GM12878 (cell line): ENCODE measurements at regions not wholly inside any gene's neighbourhood (a gene's known extent, or its start where the extent isn't known, plus 50 kb on each side); places are given as distances from the start of the nearest gene placed in this dataset.

ENCODE experiments used
- ATAC-seq: fragments of 200-7000 bp; cut with Tn5 transposase; 3 replicates; pipeline ENCODE4 v1.9.1; 2020; ENCODE audit warnings: mild to moderate bottlenecking, moderate library complexity
- BruUV-seq: library from RNA; stranded (reverse); fragments of 400-500 nt; replicated peaks from 2 replicates; lab custom pipeline; 2021; lab: Mats Ljungman, UMichigan
- CTCF ChIA-PET: fragments of 300-600 bp; sonication (Branson Sonifier 250); formaldehyde crosslinking; extraction: SDS; loops from one replicate; lab custom pipeline; 2021; ENCODE audit warnings: inconsistent platforms; lab: Yijun Ruan, JAX
- POLR2A ChIA-PET: fragments of 350-600 bp; formaldehyde crosslinking; extraction: SDS; loops from one replicate; lab custom pipeline; 2021; ENCODE audit warnings: inconsistent platforms; lab: Charles Lee
- RAD21 ChIA-PET: fragments of 300-600 bp; sonication (Branson Sonifier 250); formaldehyde crosslinking; loops from one replicate; lab custom pipeline; 2023; ENCODE audit warnings: antibody characterized with exemption; ENCODE audit not compliant: unreplicated experiment; lab: Charles Lee
- SMC1A ChIA-PET: fragments of 300-600 bp; sonication (Branson Sonifier 250); formaldehyde crosslinking; loops from one replicate; lab custom pipeline; 2023; ENCODE audit not compliant: unreplicated experiment, uncharacterized antibody; lab: Charles Lee
- DNase-seq: peaks from one replicate; pipeline ENCODE4 v3.0.0-alpha.2; 2011; ENCODE audit warnings: low read depth, low spot score
- FAIRE-seq: peaks from 3 replicates; lab custom pipeline; 2011; peaks lifted over from hg19 to GRCh38; lab: Jason Lieb, UNC
- H2AFZ ChIP-seq: 2 replicates; pipeline ENCODE4 v1.6.0; 2011; ENCODE audit warnings: low read depth, low read length, control low read depth; ENCODE audit not compliant: control insufficient read depth
- H3K27ac ChIP-seq: 2 replicates; pipeline ENCODE4 v1.5.1; 2011; ENCODE audit warnings: control low read depth; ENCODE audit not compliant: control insufficient read depth, insufficient read depth
- H3K27me3 ChIP-seq, 2 experiments: replicated peaks in 1 of 2; 2 replicates each; pipeline versions ENCODE4 v1.6.0 to v1.6.1; 2011; ENCODE audit warnings: low read length in 1 of 2; ENCODE audit not compliant: control insufficient read depth in 2 of 2, insufficient read depth in 2 of 2
- H3K36me3 ChIP-seq, 2 experiments: 2 replicates each; pipeline ENCODE4 v1.5.1; 2011; ENCODE audit warnings: low read length in 1 of 2; ENCODE audit not compliant: control insufficient read depth in 2 of 2, insufficient read depth in 2 of 2
- H3K4me1 ChIP-seq: 2 replicates; pipeline ENCODE4 v1.6.1; 2011; ENCODE audit warnings: mild to moderate bottlenecking, low read length, moderate library complexity, mixed read lengths; ENCODE audit not compliant: control insufficient read depth, insufficient read depth
- H3K4me2 ChIP-seq: 2 replicates; pipeline ENCODE4 v1.6.0; 2011; ENCODE audit warnings: control low read depth; ENCODE audit not compliant: control insufficient read depth, insufficient read depth
- H3K4me3 ChIP-seq: fragments of 200-600 bp; sonication (generic); 2 replicates; pipeline ENCODE4 v1.5.1; 2016
- H3K79me2 ChIP-seq: 2 replicates; pipeline ENCODE4 v1.6.0; 2011; ENCODE audit warnings: low read length; ENCODE audit not compliant: control insufficient read depth, insufficient read depth
- H3K9ac ChIP-seq: 2 replicates; pipeline ENCODE4 v1.8.0; 2011; ENCODE audit warnings: low read length, control low read depth, mixed read lengths; ENCODE audit not compliant: control insufficient read depth, insufficient read depth
- H3K9me3 ChIP-seq: replicated peaks from 3 replicates; pipeline ENCODE4 v1.5.1; 2011; ENCODE audit warnings: mild to moderate bottlenecking, low read length; ENCODE audit not compliant: control insufficient read depth, insufficient read depth
- H4K20me1 ChIP-seq: 2 replicates; pipeline ENCODE4 v1.6.0; 2011; ENCODE audit not compliant: control insufficient read depth, insufficient read depth
- BRCA1 ChIP-seq: IDR thresholded peaks from 2 replicates; pipeline ENCODE4 v1.6.1; 2011; ENCODE audit warnings: low read depth, low read length, improper control_type of control experiment
- EED ChIP-seq: sonication (generic); IDR thresholded peaks from 2 replicates; pipeline ENCODE4 v1.6.1; 2016; ENCODE audit warnings: antibody characterized with exemption, low read depth
- JUNB ChIP-seq: IDR thresholded peaks from 2 replicates; pipeline ENCODE4 v1.6.1; 2016; ENCODE audit warnings: antibody characterized with exemption, mild to moderate bottlenecking
- LARP7 ChIP-seq: fragments of 450-650 bp; IDR thresholded peaks from 2 replicates; pipeline ENCODE4 v1.6.1; 2017; ENCODE audit warnings: mild to moderate bottlenecking
- NRF1 ChIP-seq: conservative IDR thresholded peaks from 2 replicates; pipeline ENCODE4 v1.6.1; 2011; ENCODE audit warnings: mild to moderate bottlenecking, low read depth, low read length, improper control_type of control experiment
- POLR2AphosphoS5 ChIP-seq: IDR thresholded peaks from 2 replicates; pipeline ENCODE4 v1.6.1; 2011; ENCODE audit warnings: mild to moderate bottlenecking, low read length, inconsistent platforms
- RUNX3 ChIP-seq: IDR thresholded peaks from 2 replicates; pipeline ENCODE4 v1.6.1; 2012; ENCODE audit warnings: low read length, inconsistent platforms
- SMC3 ChIP-seq: IDR thresholded peaks from 2 replicates; pipeline ENCODE4 v1.6.1; 2011; ENCODE audit warnings: low read length, improper control_type of control experiment, borderline replicate concordance
- SP1 ChIP-seq: IDR thresholded peaks from one replicate; pipeline ENCODE4 v1.6.1; 2011; ENCODE audit warnings: low read depth, low read length
- ZNF217 ChIP-seq: fragments of 450-650 bp; IDR thresholded peaks from 2 replicates; pipeline ENCODE4 v1.6.1; 2017; ENCODE audit warnings: antibody characterized with exemption, mild to moderate bottlenecking
- ZNF274 ChIP-seq: IDR thresholded peaks from one replicate; pipeline ENCODE4 v1.8.0; 2011; ENCODE audit not compliant: insufficient read length, insufficient read depth
- WGBS: methylation state at CpG from one replicate; pipeline ENCODE4 v1.1.6; 2016; ENCODE audit warnings: low lambda C conversion rate; ENCODE audit not compliant: insufficient replicate concordance, insufficient coverage; ENCODE audit errors: missing lambda C conversion rate; 5-methylcytosine and 5-hydroxymethylcytosine counted together
- in situ Hi-C: fragments of 300-500 bp; cut with MboI; formaldehyde crosslinking; loops from 9 replicates; pipeline ENCODE4 v1.14.3; 2018; ENCODE audit warnings: mixed read lengths
- intact Hi-C: fragments of 100-400 bp; cut with micrococcal nuclease; formaldehyde crosslinking; loops from one replicate; pipeline ENCODE4 v1.14.2; 2022; ENCODE audit not compliant: unreplicated experiment
- TF ChIP-seq, protein P1 (sequence below): IDR thresholded peaks from 2 replicates; pipeline ENCODE4 v1.6.1; 2012; ENCODE audit warnings: low read depth, low read length, improper control_type of control experiment
- TF ChIP-seq, protein P2 (sequence below): IDR thresholded peaks from 2 replicates; pipeline ENCODE4 v1.6.1; 2012; ENCODE audit warnings: improper control_type of control experiment, low read depth, low read length; ENCODE audit not compliant: insufficient replicate concordance
- TF ChIP-seq, protein P3 (sequence below): IDR thresholded peaks from 2 replicates; pipeline ENCODE4 v1.6.1; 2011; ENCODE audit warnings: borderline replicate concordance, low read depth, mild to moderate bottlenecking, moderate library complexity, mixed read lengths, low read length; ENCODE audit not compliant: insufficient read depth; ENCODE audit errors: extremely low read length
- TF ChIP-seq, protein P4 (sequence below): fragments of 450-650 bp; formaldehyde crosslinking; IDR thresholded peaks from 2 replicates; pipeline ENCODE4 v1.5.0; 2022; ENCODE audit warnings: mild to moderate bottlenecking, missing genetic modification characterization

DNA sequence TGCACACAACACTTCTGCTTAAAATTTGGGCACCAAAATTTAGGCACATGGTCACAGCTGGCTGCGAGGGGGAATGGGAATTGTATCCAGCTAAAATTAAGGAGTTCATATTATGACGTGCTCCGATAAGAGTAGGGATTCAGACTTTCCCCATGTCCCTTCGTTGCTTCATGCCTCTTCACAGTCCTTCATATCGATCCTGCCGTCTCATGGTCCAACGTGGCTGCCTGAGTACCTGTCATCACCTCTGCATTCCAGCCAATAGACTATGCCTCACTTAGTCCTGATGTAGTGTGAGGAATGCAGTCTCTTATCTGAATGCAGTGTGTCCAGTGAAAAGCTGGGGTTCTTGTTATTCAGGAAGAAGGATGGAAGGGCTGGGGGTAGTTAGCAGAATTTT, 108.6 kb downstream of the SIK1 start:
- FAIRE-seq (no peak), DNase-seq (no peak), ATAC-seq (no peak)
- ChIA-PET SMC1A (no interaction called here), POLR2A (no interaction called here), RAD21 (interaction anchor here (1.1 to 1.9 kb wide), 3 partner anchors 35 to 43 kb away, joined by 3 to 11 read pairs (median 4); no protein-coding TSS in a partner anchor), CTCF (interaction anchor here (1.1 to 1.2 kb wide), 3 partner anchors 9 to 40 kb away, joined by 3 read pairs; no protein-coding TSS in a partner anchor)
- BruUV-seq: no TSS peak
- Histone ChIP-seq H3K9me3 (peaks cover 4% of the 10 kb centered on the region; the same call in 1 of the 3 replicates), H4K20me1 (no peaks in the 10 kb centered on the region), H3K27me3 (no peaks in the 10 kb centered on the region), H3K79me2 (no peaks in the 10 kb centered on the region), H3K27ac (no peak overlapping the region), H2AFZ (no peak overlapping the region), H3K4me1 (peaks cover 23% of the 10 kb centered on the region), H3K4me2 (no peak overlapping the region), H3K4me3 (no peak overlapping the region), H3K9ac (no peak overlapping the region), H3K36me3 (no peaks in the 10 kb centered on the region)
- 88% methylated on average over 7 of the region's 7 CpGs for WGBS
- in situ Hi-C loops (no loop called here), intact Hi-C loops (no loop called here)
- TF ChIP-seq SP1: no peak
- no peak for TF ChIP-seq BRCA1
- TF ChIP-seq ZNF274: no peak
- TF ChIP-seq, protein P1, sequence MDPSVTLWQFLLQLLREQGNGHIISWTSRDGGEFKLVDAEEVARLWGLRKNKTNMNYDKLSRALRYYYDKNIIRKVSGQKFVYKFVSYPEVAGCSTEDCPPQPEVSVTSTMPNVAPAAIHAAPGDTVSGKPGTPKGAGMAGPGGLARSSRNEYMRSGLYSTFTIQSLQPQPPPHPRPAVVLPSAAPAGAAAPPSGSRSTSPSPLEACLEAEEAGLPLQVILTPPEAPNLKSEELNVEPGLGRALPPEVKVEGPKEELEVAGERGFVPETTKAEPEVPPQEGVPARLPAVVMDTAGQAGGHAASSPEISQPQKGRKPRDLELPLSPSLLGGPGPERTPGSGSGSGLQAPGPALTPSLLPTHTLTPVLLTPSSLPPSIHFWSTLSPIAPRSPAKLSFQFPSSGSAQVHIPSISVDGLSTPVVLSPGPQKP: no peak
- TF ChIP-seq RUNX3: no peak
- TF ChIP-seq, protein P2, sequence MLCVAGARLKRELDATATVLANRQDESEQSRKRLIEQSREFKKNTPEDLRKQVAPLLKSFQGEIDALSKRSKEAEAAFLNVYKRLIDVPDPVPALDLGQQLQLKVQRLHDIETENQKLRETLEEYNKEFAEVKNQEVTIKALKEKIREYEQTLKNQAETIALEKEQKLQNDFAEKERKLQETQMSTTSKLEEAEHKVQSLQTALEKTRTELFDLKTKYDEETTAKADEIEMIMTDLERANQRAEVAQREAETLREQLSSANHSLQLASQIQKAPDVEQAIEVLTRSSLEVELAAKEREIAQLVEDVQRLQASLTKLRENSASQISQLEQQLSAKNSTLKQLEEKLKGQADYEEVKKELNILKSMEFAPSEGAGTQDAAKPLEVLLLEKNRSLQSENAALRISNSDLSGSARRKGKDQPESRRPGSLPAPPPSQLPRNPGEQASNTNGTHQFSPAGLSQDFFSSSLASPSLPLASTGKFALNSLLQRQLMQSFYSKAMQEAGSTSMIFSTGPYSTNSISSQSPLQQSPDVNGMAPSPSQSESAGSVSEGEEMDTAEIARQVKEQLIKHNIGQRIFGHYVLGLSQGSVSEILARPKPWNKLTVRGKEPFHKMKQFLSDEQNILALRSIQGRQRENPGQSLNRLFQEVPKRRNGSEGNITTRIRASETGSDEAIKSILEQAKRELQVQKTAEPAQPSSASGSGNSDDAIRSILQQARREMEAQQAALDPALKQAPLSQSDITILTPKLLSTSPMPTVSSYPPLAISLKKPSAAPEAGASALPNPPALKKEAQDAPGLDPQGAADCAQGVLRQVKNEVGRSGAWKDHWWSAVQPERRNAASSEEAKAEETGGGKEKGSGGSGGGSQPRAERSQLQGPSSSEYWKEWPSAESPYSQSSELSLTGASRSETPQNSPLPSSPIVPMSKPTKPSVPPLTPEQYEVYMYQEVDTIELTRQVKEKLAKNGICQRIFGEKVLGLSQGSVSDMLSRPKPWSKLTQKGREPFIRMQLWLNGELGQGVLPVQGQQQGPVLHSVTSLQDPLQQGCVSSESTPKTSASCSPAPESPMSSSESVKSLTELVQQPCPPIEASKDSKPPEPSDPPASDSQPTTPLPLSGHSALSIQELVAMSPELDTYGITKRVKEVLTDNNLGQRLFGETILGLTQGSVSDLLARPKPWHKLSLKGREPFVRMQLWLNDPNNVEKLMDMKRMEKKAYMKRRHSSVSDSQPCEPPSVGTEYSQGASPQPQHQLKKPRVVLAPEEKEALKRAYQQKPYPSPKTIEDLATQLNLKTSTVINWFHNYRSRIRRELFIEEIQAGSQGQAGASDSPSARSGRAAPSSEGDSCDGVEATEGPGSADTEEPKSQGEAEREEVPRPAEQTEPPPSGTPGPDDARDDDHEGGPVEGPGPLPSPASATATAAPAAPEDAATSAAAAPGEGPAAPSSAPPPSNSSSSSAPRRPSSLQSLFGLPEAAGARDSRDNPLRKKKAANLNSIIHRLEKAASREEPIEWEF: no peak
- TF ChIP-seq ZNF217: no peak
- TF ChIP-seq EED: no peak
- no peak for TF ChIP-seq POLR2AphosphoS5
- TF ChIP-seq, protein P3, sequence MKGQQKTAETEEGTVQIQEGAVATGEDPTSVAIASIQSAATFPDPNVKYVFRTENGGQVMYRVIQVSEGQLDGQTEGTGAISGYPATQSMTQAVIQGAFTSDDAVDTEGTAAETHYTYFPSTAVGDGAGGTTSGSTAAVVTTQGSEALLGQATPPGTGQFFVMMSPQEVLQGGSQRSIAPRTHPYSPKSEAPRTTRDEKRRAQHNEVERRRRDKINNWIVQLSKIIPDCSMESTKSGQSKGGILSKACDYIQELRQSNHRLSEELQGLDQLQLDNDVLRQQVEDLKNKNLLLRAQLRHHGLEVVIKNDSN: no peak
- TF ChIP-seq LARP7: no peak
- TF ChIP-seq SMC3: no peak
- TF ChIP-seq JUNB: no peak
- TF ChIP-seq, protein P4, sequence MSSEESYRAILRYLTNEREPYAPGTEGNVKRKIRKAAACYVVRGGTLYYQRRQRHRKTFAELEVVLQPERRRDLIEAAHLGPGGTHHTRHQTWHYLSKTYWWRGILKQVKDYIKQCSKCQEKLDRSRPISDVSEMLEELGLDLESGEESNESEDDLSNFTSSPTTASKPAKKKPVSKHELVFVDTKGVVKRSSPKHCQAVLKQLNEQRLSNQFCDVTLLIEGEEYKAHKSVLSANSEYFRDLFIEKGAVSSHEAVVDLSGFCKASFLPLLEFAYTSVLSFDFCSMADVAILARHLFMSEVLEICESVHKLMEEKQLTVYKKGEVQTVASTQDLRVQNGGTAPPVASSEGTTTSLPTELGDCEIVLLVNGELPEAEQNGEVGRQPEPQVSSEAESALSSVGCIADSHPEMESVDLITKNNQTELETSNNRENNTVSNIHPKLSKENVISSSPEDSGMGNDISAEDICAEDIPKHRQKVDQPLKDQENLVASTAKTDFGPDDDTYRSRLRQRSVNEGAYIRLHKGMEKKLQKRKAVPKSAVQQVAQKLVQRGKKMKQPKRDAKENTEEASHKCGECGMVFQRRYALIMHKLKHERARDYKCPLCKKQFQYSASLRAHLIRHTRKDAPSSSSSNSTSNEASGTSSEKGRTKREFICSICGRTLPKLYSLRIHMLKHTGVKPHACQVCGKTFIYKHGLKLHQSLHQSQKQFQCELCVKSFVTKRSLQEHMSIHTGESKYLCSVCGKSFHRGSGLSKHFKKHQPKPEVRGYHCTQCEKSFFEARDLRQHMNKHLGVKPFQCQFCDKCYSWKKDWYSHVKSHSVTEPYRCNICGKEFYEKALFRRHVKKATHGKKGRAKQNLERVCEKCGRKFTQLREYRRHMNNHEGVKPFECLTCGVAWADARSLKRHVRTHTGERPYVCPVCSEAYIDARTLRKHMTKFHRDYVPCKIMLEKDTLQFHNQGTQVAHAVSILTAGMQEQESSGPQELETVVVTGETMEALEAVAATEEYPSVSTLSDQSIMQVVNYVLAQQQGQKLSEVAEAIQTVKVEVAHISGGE: no peak
- no peak for TF ChIP-seq NRF1
